DMS79 (cell line): ENCODE measurements at regions not wholly inside any gene's neighbourhood (a gene's known extent, or its start where the extent isn't known, plus 50 kb on each side); places are given as distances from the start of the nearest gene placed in this dataset.

Experiments used
- DNase-seq: peaks from one replicate; lab custom pipeline; 2025; lab: John Stamatoyannopoulos, UW

DNA sequence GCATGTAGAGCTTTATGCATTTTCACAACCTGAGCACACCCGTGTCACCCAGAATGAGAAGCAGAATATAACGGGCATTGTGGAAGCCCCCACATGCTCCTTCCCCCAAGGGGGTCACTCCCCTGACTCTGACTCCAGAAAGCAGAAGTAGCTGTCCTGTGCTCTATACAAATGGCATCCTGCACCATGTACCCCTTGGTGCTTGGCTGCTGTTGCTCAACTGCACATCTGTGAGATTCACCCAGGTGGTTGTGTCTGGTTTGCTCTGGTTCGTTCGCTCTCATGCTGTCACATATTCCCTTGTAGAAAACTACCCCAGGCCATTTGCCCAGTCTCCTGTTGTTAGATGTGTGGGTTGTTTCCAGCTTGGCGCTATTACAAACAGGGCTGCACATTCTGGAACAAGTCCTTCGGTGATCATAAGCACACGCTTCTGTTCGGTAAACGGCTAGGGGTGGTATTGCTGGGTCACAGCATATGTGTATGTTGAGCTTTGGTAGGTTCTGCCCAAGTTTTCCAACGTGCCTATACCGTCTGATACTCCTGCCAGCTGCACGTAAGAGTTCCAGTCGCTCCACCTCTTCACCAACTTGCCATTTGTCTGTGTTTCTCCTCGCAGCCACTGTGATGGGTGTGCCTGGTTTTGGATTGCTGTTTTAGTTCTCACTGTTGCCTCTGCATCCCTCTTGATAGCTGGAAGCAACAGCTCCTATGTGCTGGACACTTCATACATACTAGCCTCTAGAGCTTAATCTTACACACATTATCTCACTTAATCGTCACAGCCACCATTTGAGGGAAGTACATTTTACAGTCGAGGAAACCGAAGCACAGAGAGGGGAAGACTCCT lies 65.4 kb upstream of the SLC6A6 start:
- no peak for DNase-seq

DNA sequence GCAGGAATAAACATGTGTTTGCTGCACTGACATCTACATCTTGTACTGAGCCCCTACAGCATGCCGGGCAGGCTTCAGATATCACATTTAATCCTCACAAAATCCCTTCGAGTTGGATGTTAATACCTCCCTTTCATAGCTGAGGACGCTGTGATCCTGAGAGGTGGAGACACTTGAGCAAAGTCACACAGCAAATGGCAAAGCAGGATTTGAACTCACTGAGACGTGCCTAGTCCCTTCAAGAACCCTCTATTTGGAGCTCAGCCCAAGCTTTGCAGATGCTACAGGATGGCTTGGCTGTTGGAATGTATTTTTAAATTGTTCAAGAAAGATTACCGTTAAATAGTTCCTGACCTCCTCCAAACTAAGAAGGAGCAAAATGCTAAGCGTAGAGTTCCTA lies 64.6 kb upstream of the SLC6A6 start:
- DNase-seq = no peak

DNA sequence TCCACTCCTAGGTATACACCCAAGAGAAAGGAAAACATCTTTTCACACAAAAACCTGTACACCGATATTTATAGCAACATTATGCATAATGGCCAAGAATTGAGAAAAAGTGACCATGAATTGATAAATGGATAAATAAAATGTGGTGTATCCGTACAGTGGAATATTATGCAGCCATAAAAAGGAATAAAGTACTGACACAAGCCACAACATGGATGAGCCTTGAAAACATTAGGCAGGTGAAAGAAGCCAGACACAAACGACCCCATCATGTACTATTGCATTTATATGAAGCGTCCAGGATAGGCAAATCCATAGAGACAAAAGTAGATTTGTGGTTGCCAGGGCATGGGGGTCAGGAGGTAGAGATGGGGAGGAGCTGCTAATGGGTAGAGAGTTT lies 64.2 kb upstream of the SLC6A6 start:
- no peak for DNase-seq

DNA sequence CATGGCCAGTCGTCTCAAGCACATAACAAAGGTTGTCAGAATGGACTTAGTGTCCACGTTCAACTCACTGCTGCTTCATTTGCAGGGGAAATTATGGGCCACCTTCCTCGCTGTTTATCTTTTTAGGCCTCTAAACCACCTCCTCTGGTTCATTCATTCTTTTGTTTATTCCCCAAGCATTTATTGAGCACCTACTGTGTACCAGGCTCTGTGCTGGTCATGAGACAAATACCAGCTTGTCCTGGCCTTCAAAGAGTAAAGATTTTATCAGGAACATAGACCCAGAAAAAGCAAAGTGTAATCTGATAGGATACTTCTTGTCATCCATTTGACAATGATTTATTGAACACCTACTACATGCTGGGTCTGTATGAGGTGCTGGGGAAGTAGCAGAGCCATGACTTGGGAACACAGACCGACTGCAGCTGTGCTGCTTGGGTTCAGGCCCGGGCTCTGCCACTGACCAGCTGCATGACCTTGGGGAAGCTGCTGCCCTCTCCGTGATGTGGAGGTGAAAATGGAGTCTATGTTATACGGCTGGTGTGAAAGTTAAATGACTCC lies 63.4 kb upstream of the SLC6A6 start:
- no peak for DNase-seq

DNA sequence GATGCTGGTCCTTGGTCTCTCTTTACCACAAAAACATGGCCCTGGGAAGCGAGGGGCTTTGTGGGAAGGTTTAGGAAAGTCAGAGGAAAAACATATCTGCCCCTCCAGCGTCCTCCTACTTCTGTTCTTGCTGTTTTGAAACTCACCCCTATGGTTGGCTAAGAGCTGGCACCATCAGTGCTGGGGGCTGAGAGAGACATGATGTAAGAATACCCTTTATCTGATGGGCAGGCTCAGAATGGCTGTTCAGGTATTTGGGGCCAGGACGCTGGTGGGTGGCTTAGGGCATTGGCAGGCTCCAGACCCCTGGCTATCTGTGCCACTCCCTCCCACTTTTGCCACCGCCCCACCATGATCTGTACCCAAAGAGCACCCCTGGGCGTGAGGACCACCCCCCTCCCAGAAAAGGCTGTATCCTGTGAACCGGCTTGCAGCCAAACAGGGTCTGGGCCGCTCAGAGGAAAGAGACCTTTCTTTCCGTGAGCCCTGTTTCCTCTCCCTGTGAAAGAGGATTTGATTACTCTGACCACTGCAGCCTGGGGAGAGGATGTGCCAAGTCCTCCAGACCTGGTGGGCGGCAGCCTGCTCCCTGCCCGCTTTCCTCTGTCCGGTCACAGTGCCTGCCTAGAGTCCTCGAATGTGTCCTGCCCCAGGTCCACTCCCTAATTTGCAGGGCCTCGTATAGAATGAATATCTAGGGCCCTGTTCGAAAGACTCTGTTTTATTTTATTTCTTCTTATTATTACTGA lies 61.3 kb upstream of the SLC6A6 start:
- no peak for DNase-seq

DNA sequence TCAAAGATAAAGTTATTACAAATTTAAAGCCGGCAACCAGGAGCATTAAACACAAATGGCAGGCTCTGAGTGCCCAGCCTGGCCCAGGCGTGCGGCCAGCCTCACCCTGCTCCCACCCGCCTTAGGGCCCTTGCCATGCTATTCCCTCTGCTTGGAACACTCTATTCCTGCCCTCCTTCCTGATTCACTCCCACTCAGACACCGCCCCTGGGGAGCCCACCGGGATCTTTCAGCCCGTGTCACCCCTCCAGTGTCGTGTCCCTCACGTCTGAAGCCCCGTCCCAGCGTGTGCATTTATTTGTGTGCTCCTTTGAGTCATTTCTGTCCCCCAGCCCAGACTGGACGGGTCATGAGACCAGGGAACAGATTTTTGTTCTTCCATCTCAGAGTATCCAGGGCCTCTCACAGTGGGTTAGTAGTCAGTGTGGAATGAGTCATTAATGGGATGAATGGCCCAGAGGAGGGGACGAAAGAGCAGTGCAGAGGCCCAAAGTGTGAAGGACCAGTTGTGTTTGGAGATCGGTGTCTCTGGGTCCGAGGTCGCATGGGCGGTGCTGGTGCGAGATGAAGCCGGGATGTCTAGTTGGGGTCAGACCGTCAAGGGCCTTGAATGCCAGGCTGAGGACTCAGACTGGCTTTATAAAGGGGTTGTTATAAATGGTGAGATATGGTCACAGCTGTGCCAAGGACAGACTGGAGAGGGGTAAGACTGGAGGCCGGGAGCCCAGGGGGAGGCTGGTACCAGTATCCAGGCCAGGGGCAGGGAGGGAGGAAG lies 58.9 kb upstream of the SLC6A6 start:
- no peak for DNase-seq

DNA sequence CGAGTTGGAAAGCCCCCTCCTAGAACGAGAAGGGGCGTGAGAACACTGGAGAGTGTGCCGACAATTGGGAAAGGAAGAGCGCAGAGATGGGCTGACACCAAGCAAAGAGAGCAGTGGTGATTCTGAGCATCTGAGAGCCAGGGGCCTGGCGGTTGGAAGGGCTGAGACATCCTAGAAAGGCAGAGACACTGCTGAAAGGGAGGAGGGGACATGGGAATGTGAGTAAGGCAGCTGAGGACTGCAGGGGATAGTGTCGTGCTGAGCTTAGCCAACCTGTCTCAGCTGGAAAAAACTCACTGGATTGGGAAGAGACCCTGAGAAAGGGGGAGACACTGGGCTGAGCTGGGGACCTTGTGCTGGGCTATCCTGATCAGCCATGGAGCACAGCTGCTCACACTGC lies 58.1 kb upstream of the SLC6A6 start:
- no peak for DNase-seq

DNA sequence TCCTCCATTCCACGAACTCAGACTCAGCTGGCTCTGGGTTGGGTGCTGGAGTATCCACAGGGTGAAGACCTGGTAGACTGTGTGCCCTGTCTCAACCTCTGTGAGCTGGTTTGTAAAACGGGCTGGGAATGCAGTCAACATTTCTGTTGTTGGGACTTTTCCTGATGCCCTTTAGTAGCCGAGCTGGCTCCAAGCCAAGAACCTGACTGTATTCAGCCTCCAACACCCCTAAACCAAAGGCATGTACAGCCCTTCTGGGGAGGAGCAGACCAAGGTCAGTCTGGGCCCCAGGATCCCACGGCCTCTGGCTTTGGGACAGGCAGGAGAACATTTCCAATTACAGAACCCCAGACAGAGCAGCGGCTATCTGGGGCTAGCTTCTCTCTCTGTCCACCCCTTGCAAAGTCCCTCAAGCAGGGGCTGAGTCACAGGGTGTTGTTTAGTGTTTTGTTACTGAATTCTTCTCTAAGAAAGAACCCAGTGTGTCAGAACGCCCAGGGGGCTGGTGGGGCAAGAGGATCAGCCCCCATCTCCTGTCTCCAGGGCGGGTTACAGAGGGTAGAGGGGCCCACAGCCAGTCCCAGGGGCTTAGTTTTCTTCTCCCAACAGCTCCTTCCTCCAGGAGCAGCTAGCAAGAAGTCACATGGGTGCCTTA lies 56.8 kb upstream of the SLC6A6 start:
- DNase-seq = no peak

DNA sequence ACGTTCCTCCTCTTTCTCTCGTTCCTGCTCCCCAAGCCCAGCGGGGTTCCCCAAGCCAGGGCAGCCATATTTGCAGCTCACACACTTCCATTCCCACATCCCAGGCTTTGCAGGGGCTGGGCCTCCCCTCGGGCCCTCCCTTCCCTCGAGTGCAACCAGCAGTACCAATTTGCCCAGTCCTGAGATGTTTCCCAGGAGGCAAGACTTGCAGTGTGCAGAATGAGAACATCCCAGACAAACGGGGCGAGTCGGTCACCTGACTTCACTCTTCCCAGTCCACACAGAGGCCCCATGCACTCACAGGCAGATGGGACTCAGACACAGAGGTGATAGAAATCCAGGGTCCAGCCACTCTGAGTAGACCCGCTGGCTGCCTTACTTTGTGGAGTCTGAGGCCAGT lies 56.2 kb upstream of the SLC6A6 start:
- DNase-seq = no peak

DNA sequence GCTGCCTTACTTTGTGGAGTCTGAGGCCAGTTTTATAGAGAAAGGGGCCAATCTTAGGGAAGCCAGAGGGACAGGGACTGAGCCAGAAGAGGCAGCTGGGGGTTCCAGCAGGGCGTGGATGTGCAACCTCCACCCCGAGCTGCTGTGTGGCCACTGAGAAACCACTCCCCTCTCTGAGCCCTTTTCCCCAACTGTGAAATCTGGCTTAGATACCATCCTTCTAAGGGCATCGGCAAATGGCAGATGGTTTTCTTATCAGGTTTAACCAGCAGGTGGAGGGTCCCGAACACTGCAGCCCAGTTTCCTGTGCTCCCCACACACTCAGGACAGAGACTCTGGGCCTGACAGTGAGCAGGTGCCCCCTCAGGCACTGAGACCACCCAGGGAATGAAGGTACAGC lies 55.8 kb upstream of the SLC6A6 start:
- DNase-seq = no peak

DNA sequence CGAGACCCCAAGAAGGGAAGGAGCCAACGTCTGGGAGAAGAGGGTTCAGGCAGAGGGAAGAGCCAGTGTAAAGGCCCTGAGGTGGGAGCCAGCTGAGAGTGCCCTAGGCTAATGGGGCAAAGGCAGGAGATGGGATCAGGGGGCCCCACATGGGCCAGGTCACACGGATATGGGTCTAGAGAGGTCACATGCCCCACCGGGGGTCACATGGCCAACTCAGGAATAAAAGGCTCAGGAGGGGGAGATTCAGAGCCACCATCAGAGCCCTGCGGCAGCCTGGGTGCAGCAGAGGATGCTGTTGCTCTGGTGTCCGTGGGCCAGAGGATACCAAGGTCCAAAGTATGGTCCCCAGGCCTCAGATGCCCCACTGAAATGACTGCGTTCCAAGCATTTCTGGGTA lies 55.3 kb upstream of the SLC6A6 start:
- no peak for DNase-seq

DNA sequence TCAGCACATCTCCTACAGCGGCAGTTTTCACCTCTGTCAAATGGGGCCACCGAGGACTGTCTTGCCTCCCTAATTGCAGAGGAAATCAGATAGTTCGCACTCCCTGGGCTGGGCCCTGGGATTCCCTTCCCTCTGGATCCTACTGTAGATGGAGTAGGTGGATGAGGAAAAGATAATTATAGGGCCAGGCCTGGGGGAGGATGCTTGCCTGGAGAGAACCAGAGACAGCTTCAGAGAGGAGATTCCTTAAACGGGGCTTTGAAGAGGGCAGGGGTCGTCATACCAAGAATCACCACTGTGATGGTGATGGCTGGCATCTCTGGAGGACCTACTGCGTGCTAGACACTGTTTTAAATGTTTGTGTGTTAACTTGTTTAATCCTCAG lies 50.8 kb upstream of the SLC6A6 start:
- no peak for DNase-seq

DNA sequence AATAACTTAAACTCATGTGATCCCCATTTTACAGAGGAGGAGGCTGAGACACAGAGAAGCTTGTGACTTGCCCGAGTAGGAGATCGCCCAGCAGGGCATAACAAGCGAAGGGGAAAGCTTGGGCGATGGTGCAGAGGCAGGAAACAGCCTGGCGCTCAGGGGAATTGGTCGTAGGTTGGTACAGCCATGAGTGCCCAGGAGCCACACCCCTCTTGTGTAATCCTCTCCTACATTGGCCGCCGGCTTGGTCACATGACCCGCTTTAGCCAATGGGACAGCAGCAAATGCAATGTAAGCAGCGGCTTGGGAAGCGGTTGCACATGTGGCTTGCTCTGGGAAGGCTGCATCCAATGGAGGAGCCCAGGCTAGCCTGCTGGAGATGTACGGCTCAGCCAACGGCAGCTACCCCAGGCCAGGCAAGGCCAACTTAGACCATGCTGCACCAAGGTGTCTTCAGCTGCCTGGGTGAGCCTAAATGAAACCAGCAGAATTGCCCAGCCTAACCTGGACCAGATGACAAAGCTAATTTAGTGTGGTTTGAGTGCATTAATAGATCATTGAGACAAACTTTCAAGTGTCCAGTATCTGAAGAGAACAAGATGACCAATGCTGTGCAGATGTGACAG lies 50.3 kb upstream of the SLC6A6 start:
- DNase-seq = no peak
